HG03571 (cell line): ENCODE measurements at regions not wholly inside any gene's neighbourhood (a gene's known extent, or its start where the extent isn't known, plus 50 kb on each side); places are given as distances from the start of the nearest gene placed in this dataset.

Experiments used
- ATAC-seq: cut with Tn5 transposase; IDR thresholded peaks from one replicate; pipeline ENCODE4 v1.9.1; 2021; ENCODE audit not compliant: unreplicated experiment

DNA sequence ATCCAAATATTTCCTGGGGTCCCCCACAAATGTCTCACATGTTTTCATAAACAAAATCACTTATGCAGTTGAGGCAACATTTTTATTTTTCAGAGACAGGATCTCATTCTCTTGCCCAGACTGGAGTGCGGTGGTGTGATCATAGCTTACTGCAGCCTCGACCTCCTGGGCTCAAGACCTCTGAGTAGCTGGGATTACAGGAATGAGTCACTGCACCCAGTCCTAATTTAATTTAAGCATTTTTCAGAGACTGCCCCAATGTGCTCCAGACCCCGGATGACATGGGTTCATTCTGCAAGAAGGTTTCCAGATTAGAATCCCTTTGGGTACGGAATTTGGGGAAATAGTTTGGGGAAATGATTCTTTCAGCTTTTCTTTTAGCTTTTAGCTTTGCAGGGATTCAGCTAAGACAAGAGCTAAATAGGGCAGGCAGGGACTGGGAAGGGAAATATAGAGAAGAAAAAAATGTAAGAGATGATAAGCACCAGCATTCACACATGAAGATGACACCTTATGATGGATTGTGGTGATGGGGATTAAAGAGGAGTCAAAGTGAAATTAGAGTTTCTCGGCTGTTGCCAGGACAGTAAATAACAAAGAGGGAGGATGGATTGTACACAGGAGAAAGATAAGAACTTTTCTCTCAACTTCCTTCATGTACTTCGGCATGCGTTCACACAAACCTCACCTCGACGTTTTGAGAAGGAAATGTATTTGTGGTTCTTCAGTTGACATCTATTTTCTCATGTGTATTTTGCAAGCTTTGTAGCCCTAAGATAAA, 169.4 kb upstream of the TAB2 start:
- no peak for ATAC-seq

DNA sequence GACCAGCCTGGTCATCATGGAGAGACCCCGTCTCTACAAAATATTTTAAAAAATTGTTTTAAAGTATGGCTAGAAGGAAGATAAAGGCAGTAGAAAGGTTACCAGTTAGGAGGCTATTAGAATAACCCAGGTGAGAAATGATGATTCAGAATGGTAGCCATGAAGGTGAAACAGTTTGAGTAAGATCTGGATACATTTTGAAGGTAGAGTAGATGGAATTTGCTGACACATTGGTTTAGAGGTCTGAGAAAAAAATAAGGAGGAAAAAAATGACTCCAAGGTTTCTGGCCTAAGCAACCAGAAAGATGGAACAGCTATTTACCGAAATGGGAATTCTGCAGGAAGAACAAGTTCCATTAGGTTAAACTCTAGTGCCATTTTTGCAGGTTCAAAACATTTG, 167.9 kb upstream of the TAB2 start:
- ATAC-seq, result no peak

DNA sequence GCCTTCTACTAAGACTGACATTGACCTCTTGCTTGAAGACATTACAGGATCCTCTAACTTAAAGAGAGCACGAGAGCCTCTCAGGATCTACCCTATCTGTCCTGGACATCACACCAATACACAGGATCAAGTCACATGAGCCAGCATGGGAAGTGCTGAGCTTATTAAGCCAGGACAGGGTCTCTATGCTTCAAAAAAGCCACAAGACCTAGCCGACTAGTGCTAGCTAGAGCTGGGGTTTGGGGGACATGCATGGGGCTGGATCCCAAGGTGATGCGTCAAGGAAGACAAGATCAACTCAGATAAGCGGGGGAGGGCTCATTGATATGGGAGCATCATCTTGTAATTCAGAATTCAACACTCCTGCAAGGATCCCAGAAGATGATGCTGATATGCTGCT, 167.2 kb upstream of the TAB2 start:
- no peak for ATAC-seq

DNA sequence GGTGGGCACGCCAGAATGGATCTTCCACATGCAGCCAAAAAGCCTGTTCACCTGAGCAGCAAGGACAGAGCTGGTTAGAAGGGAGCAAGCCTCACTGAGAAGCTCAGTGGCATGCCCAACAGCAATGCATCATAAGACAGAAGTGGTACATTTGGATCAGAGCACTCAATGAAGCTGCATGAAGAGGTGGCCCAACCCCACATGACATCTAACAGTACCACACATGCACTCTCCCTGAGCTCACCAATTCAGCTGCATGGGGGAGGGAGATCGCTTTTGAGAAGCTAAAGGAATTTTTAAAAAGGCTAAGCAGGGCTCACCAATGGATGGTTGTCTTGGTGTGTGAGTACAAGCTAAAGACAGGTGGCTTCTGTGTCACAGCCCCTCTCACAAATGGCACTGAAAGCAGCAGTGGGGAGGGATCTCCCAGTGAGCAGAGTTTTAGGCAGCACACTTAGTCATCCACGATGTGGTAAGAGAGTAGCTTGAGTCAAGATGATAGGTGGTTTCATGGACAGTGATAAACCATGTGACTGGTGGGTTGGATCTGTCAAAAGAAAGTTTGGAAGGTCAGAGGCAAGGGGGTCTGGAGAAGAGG, 166.6 kb upstream of the TAB2 start:
- no peak for ATAC-seq

DNA sequence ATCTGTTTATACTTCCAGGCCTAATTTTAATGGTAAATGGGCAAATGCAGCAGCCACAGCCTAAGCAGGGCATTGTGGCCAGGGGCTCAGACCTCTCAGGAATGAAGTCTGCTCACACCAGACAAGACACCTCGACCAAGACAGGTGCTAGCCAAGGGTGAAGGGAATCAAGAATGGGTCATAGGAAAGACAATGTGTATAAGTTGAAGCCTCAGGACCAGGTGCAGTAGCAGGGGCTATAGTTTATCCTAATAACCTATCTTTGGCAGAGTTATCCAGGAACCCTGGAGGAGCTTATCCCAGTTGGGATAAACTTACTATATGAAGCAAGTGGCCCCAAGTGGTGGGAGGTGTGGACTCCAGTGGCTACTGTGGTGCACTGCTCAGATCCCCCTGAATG, 165.0 kb upstream of the TAB2 start:
- ATAC-seq, result no peak

DNA sequence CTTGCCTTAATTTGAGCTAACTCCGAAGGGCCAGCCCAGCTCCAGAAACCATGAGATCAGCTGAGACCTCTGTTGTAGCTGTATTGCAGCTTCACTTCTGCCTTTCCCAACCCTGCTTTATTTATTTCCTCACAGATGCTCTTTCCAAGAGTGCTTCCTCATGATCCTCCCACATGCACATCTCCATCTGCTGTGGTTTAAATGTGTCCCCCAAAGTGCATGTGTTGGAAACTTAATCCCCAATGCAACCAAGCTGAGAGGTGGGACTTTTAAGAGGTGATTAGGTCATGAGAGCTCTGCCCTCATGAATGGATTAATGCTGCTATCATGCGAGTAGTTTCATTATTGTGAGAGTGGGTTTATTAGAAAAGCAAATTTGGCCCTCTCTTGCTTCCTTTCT, 164.4 kb upstream of the TAB2 start:
- no peak for ATAC-seq

DNA sequence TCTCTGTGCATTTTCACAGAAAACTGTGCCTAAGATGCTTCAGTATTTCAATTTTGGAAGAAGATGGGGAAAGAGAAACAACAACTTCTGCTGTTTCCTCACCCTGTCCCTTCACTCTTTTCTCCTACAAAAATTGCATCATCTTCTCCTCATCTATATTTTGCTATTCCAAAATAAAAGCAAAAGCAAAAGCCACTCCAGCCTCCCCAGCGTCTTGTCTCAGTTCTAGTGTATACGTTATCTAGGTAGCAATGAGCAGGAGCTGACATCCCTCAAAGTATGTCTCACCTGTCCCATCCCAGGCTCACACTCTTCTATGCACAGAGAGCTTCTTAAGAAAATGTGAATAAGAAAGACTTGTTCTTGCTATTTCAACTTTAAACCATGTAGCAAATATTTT, 163.8 kb upstream of the TAB2 start:
- ATAC-seq, result no peak

DNA sequence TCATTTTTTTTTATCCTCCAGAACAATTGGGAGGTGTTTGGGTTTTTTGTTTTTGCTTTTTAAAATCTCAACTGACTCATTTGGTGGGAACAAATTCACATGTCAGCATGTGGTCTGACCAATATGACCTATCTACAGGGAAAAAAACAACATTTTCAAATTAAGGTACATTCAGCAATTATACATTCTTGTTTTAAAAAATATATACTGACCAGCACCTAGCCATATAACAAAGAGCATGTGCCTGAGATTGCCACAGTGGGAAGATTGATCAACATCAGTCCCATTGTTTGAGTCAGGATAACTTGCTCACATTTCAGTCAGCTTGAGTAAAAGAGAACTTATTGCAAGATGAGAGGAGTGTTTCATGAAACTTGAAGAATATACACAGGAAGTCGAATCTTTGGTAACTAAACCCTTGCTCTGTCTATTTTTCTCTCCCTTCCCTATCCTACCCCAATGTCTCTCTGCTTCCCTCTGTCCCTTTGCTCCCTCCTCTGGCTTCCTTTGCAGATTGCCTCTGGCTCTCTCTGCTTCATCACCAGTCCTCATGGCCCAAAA, 163.2 kb upstream of the TAB2 start:
- no peak for ATAC-seq

DNA sequence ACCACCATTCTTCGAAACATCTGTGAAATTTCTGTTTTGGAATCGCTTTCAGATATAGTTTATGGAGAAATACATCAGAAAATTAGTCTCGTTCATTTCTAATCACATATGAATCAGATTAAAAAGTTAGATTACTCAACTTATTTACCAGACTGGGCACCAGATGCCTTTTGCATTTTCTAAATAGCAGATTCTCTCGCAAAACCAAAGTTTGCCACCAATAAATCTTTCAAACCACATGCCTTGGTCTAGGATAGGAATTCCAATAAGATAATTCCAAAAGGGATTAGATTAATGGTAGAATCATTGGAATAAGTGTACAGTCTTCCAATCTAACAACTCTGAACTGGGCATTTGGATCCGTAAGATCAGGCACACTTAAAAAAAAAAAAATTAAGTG, 160.4 kb upstream of the TAB2 start:
- no peak for ATAC-seq

DNA sequence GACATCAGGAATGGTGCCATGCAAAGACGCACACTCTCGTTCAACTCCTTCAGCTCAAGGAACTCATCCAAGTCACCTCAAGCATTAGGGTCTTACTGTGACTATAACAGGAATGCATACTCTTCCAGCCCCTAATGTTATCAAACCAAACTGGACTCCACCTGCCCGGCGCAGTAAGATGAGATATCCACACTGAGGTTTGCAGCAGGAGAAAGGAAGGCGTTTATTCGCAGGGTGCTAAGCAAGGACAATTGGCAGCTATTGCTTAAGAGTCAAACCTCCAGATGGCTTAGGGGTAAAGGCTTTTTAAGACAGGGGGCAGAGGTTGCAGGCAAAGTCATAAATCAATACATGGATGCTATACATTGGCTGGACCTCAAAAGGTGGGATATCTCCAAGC, 159.4 kb upstream of the TAB2 start:
- ATAC-seq, result no peak

DNA sequence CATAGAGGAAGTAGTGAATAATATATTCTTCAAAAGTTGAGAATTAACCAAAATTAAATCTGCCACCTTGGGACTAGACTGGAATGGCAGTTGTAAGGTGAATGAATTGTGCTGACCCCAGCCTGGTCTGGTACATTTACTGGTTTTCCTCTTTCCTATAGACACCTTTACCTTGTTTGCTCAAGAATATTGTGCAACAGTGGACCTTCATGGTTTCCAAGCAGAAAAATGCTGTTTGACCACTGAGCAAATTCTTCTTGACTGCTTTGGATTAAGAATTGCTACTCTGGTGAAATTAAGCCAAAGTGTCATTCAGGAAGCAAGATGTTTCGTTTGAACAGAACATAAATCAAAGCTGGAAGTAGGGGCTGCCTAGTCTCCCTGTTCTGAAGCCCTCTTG, 156.6 kb upstream of the TAB2 start:
- no peak for ATAC-seq

DNA sequence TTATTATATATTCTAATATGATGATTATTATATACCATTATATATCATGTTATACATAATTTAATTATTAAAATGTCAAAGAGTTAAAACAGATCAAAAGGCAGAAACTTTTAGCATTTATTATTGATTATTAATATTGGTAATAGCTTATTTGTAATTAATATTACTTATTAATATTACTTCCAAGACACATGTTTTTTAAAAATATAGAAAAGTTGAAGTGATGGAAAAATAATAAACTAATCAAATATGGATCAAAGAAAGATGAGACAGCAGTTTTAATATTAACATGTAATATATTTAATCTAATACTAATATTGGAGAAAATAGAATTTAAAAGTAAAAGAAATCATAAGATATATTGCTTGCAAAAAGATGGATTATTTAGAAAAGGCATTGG, 154.6 kb upstream of the TAB2 start:
- no peak for ATAC-seq

DNA sequence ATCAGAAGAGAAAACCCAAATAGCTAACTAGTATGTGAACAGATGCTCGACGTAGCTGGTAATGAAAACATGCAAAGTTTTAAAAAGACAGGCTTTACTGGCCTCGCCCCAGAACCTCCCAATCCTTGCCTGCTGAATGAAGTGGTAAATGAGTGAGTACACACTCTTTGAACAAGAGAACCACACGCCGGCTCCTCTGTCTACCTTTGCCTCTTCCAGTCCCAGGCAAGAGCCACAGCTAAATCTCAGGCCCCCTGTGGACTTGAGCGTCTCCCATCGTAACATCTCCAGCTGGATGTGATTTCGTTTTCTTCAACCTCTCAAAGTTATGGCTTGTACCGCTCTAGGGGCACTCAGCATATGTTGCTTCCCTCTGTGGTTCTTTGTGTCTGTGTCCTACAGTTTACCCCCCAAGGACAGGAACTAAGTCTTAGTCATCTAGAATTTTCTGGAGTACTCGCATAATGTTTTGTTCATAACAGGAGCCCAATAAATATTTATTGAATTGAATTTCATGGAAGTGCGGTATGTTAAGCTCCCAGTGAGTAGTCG, 153.2 kb upstream of the TAB2 start:
- no peak for ATAC-seq

DNA sequence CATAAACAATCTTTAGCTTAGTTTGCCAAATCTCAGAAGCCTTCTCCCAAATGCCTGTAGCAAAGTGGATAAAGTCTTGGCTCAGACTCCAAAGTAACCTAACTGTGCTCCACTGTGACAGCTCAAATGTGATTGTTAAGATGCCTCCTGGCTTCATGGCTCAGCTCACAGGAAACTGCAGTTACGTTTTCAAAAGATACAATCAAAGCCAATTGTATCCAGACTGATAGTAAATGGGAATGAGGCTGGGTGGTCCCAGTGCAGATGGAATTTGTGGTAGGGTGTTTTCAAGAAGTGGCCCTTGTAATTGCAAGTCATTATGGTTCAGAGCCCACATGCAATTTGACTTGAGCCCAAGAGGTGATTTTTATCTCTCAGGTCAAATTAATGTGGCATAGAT, 151.2 kb upstream of the TAB2 start:
- no peak for ATAC-seq

DNA sequence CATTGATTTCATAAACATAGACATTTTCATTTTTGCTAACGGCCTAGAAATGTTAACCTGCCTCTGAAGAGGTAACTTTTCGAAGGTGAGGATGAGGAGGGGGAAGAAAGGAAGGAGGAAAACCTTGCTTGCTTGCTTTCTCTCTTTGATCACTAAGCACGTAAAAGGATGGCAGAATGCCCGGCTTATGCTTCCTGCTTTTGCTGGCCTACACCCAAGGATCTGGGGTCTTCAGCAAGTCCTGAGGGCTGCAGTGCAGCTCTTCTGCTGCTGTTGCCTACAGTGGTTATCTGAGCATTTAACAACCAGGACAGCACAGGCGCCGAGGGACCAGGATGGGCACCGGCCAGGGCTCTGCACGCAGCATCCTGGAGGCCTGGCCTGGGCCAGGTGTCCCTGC, 150.8 kb upstream of the TAB2 start:
- no peak for ATAC-seq

DNA sequence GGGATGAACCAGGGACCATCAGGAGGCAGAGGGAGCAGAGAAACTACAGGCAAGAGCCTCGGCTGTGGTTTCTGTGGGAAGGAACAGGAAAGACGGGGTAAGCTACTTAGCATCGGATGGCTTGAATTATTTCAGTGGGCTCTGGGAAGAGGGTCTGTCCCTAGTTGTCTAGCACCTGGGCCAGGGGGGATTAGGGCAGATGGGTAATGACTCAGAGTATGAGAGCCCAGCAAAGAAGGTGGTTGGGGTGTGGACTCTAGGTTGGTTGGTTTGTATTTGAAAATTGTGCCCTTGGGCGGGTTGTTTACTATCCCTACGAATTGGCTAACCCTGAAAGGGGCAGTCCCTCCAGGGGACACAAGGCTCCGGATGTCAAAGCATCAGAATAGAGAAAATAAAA, 148.5 kb upstream of the TAB2 start:
- no peak for ATAC-seq

DNA sequence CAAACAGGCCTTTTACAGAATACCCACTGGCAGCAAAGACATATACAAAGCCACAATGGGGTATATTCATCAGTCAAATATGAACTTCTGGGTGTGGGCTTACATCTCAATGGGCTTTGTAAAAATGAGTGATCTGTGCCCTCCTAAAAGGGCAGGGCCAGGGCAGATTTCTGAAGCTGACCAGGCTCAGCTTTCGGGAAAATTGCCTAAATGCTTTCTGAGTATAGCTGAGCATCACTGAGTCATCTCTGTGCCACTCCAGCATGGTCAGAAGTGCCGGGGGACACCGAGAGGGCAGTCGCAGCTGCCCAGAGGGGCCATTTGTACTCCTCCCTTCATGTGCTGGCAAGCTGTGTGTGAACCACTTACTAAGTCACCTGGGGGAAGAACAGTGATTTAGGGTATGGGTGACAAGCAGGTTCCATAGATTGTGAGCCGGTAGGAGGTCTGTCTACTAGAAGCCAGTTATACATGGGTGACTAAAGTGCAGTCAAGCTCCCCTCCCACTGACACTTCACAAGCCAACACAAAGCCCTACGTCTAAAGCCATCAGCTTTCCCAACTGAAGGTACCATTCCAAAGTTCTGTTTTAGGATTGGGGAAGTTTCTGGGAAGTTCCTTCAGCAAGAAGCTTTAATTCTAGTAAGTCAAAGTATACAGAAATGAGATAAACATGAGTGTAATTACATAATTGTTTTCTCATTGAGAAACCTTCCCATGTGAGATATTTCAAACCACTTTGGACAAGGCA, 147.6 kb upstream of the TAB2 start:
- no peak for ATAC-seq

DNA sequence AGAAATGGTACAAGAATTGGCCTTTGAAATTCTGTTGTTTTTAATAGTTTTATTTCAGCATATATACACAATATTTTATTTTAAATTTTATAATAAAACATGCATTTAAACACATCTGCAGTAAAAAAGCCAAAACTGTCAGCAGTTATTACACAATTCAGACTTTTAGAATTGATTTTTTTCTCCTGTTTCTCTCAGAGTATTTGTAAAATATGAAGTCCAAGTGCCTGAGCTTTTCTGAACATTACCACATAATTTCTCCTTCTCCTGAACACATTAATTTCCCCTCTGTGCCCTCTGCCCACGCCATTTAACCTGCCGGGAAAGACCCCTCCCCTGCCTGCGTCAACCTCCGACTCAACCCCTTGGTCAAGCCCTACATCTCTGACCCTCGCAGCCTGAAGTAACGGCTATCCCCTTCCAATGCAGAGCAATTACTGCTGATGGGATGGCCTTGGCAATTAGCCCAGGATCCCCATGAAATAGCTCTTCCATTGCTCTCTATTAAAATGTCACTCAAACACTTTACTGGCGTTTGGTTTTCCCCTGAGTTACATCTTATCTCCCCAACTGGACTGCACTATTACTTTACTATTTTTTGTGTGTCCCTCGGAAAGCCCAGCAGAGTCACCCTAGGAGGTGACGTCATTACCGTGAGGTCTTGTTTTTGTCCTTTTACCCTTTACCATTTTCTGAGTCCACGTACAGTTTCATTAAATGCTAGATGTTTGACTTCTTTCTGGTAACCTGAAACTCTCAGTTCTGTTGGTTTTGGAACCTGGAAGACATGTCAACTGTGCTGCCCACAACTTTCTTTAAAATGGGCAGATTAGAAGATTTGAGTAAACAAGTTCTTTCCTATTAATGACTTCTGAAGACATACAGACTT, 146.7 kb upstream of the TAB2 start:
- ATAC-seq, result no peak

DNA sequence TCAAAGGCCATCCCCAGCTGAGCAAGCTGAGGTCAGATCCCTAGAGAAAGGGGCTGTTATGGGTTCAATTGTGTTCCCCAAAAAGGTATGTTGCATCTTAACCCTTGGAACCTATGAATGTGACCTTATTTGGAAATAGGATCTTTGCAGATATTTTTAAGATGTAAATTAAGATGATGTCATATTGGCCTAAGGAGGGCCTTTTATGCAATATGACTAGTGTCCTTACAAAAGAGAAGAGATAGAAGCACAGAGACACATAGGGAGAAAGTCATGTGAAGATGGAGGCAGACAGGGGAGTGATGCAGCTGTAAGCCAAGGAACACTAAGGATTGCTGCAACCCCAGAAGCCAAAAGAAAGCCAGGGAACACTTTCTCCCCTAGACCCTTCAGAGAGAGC, 144.3 kb upstream of the TAB2 start:
- ATAC-seq, result no peak

DNA sequence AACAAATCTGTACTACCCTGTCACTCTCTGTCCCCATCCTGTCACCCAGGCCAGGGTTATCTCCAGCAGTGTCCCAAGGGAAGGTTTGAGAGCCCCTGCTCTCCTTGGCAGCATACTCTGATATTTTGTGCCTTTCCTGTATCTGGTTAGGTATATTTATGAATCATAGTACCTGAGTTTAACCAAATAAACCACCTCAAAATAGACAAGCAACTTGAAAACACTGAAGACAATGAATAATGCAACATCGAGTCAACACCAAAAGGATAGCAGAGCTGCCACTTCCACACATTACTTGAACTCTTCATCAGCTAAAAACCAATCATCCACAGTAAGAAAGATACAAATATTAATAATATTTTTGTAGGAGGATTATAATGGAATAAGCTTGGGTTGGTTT, 142.6 kb upstream of the TAB2 start:
- ATAC-seq, result no peak
